Ovary (tissue), 3 donors: ENCODE measurements at regions not wholly inside any gene's neighbourhood (a gene's known extent, or its start where the extent isn't known, plus 50 kb on each side); places are given as distances from the start of the nearest gene placed in this dataset.

Experiments used
- EP300 ChIP-seq: sonication (generic); formaldehyde crosslinking; IDR thresholded peaks from one replicate; pipeline ENCODE4 v1.6.1; 2017; ENCODE audit warnings: antibody characterized with exemption
- TF ChIP-seq, protein P1 (sequence below), 3 donors: fragments of 450-650 bp in 2 of 3; fragments of 200-600 bp in 1 of 3; IDR thresholded peaks; one replicate each; pipeline versions ENCODE4 v1.5.1 to v1.8.0; 2016 to 2022; ENCODE audit warnings: antibody characterized with exemption in 3 of 3, mild to moderate bottlenecking in 1 of 3
- donor health status: DM: no; HTN: no; CAD: no.

DNA sequence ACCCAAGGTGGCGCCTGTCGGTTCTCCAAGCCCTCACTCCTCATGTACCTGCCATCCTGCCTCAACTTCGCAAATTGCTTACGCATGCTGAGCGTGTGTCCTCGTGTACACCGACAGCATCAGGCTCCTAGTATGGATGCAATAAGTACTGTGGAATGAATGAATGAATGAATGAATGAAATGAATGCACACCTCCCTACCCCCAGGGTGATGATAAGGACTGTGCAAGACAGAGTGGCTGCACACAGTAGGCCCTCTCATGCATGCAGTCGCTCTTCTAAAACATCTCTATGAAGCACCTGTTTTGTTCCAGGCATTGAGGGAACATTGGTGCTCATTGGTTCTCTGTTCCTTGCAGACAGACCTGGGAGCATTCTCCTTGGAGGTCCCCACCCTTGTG lies 49.8 kb upstream of the H6PD start:
- TF ChIP-seq, protein P1, sequence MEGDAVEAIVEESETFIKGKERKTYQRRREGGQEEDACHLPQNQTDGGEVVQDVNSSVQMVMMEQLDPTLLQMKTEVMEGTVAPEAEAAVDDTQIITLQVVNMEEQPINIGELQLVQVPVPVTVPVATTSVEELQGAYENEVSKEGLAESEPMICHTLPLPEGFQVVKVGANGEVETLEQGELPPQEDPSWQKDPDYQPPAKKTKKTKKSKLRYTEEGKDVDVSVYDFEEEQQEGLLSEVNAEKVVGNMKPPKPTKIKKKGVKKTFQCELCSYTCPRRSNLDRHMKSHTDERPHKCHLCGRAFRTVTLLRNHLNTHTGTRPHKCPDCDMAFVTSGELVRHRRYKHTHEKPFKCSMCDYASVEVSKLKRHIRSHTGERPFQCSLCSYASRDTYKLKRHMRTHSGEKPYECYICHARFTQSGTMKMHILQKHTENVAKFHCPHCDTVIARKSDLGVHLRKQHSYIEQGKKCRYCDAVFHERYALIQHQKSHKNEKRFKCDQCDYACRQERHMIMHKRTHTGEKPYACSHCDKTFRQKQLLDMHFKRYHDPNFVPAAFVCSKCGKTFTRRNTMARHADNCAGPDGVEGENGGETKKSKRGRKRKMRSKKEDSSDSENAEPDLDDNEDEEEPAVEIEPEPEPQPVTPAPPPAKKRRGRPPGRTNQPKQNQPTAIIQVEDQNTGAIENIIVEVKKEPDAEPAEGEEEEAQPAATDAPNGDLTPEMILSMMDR (IDR thresholded peaks at IDR 0.05) = no peak
- no peak for TF ChIP-seq EP300
